K562 (cell line): ENCODE measurements at regions not wholly inside any gene's neighbourhood (a gene's known extent, or its start where the extent isn't known, plus 50 kb on each side); places are given as distances from the start of the nearest gene placed in this dataset.

Experiments
- ATAC-seq: fragments of 200-7000 bp; cut with Tn5 transposase; 3 replicates; pipeline ENCODE4 v1.9.1; 2020; ENCODE audit warnings: moderate library complexity
- BruUV-seq: library from RNA; stranded (reverse); fragments of 400-500 nt; replicated peaks from 2 replicates; lab custom pipeline; 2021; lab: Mats Ljungman, UMichigan
- CTCF ChIA-PET: fragments of 300-600 bp; formaldehyde crosslinking; extraction: SDS; loops from one replicate; lab custom pipeline; 2021; ENCODE audit warnings: low intra/inter-chr PET ratio; lab: Yijun Ruan, JAX
- POLR2A ChIA-PET: fragments of 300-600, 350-650 bp; sonication (Branson Sonifier 250); formaldehyde crosslinking; extraction: SDS; loops from one replicate; lab custom pipeline; 2021; ENCODE audit warnings: antibody characterized with exemption, inconsistent platforms; lab: Yijun Ruan, JAX
- DNase-seq, 4 experiments: peaks; one replicate each; pipeline versions ENCODE4 v3.0.0 to v3.0.0-alpha.2; 2011 to 2018; ENCODE audit warnings: low spot score in 3 of 4, mixed read lengths in 3 of 4; ENCODE audit errors: extremely low read depth in 1 of 4
- FAIRE-seq: peaks from 2 replicates; lab custom pipeline; 2011; peaks lifted over from hg19 to GRCh38; lab: Jason Lieb, UNC
- H2AFZ ChIP-seq: 2 replicates; pipeline ENCODE4 v1.6.0; 2011; ENCODE audit warnings: low read depth, low read length, control low read depth, inconsistent platforms
- H3K27ac ChIP-seq: fragments of 200-600 bp; 3 replicates; pipeline ENCODE4 v1.8.0; 2011; ENCODE audit warnings: low read depth, mild to moderate bottlenecking, control low read depth, inconsistent platforms, low read length, moderate library complexity, mixed read lengths; ENCODE audit errors: extremely low read depth
- H3K27me3 ChIP-seq, 2 experiments: fragments of 300-600 bp in 1 of 2; 2 replicates in 1 of 2; 3 replicates in 1 of 2; pipeline versions ENCODE4 v1.6.0 to v1.8.0; 2011; ENCODE audit warnings: inconsistent platforms in 2 of 2, low read length in 2 of 2, mild to moderate bottlenecking in 1 of 2, mixed read lengths in 1 of 2, moderate library complexity in 1 of 2; ENCODE audit not compliant: control insufficient read depth in 2 of 2, insufficient read depth in 2 of 2
- H3K36me3 ChIP-seq: fragments of 300-600 bp; 3 replicates; pipeline ENCODE4 v1.8.0; 2011; ENCODE audit warnings: mild to moderate bottlenecking, low read length, inconsistent platforms; ENCODE audit not compliant: control insufficient read depth, insufficient read depth
- H3K4me1 ChIP-seq, 2 experiments: fragments of 200-600 bp in 1 of 2; replicated peaks in 1 of 2; 2 replicates in 1 of 2; 3 replicates in 1 of 2; pipeline versions ENCODE4 v1.5.1 to v1.8.0; 2011; ENCODE audit warnings: inconsistent platforms in 2 of 2, low read length in 2 of 2, mild to moderate bottlenecking in 1 of 2, mixed read lengths in 1 of 2, moderate library complexity in 1 of 2; ENCODE audit not compliant: control insufficient read depth in 2 of 2, insufficient read depth in 2 of 2
- H3K4me2 ChIP-seq: 2 replicates; pipeline ENCODE4 v1.6.1; 2011; ENCODE audit warnings: low read length, control low read depth, inconsistent platforms, mixed read lengths; ENCODE audit not compliant: insufficient read depth
- H3K4me3 ChIP-seq: fragments of 200-600 bp; sonication (generic), shearing (Covaris generic); 2 replicates; pipeline ENCODE4 v1.5.1; 2016; ENCODE audit warnings: control low read depth, inconsistent platforms
- H3K79me2 ChIP-seq: fragments of 200-600 bp; 3 replicates; pipeline ENCODE4 v1.8.0; 2011; ENCODE audit warnings: low read length, inconsistent platforms; ENCODE audit not compliant: control insufficient read depth, insufficient read depth
- H3K9ac ChIP-seq, 2 experiments: 2 replicates each; pipeline versions ENCODE4 v1.6.0 to v1.6.1; 2011; ENCODE audit warnings: low read depth in 2 of 2, low read length in 2 of 2, control low read depth in 1 of 2, inconsistent platforms in 1 of 2, mild to moderate bottlenecking in 1 of 2, mixed read lengths in 1 of 2; ENCODE audit not compliant: insufficient read depth in 1 of 2
- H3K9me1 ChIP-seq: one replicate; pipeline ENCODE4 v1.6.0; 2011; ENCODE audit warnings: inconsistent platforms, mild to moderate bottlenecking, low read length, moderate library complexity; ENCODE audit not compliant: control insufficient read depth, insufficient read depth
- H3K9me3 ChIP-seq: replicated peaks from 2 replicates; pipeline ENCODE4 v1.5.1; 2011; ENCODE audit warnings: low read depth, low read length, inconsistent platforms; ENCODE audit not compliant: control insufficient read depth, insufficient read depth
- H4K20me1 ChIP-seq: replicated peaks from 2 replicates; pipeline ENCODE4 v1.6.1; 2011; ENCODE audit warnings: low read length, inconsistent platforms, mixed read lengths; ENCODE audit not compliant: control insufficient read depth, insufficient read depth
- ARID2 ChIP-seq: fragments of 450-650 bp; IDR thresholded peaks from 2 replicates; pipeline ENCODE4 v1.6.1; 2017; ENCODE audit warnings: antibody characterized with exemption, mild to moderate bottlenecking
- CEBPG ChIP-seq, 3 experiments: fragments of 200-800 bp in 1 of 3; sonication (Bioruptor generic) in 1 of 3; sonication (generic) in 1 of 3; formaldehyde crosslinking in 1 of 3; IDR thresholded peaks in 2 of 3; conservative IDR thresholded peaks in 1 of 3; 2 replicates each; pipeline versions ENCODE4 v1.6.1 to v1.8.0; 2016 to 2022; ENCODE audit warnings: missing compliant biosample characterization in 2 of 3, missing genetic modification characterization in 2 of 3, mild to moderate bottlenecking in 1 of 3, missing genetic modification reagents in 1 of 3
- FOS ChIP-seq: IDR thresholded peaks from 3 replicates; pipeline ENCODE4 v1.6.1; 2011; ENCODE audit not compliant: insufficient read length; ENCODE audit errors: extremely low read depth
- GTF2E2 ChIP-seq: fragments of 200-800 bp; sonication (Bioruptor generic); IDR thresholded peaks from 2 replicates; pipeline ENCODE4 v1.6.1; 2016; ENCODE audit warnings: missing genetic modification characterization, missing compliant biosample characterization
- HLTF ChIP-seq: fragments of 450-650 bp; IDR thresholded peaks from 2 replicates; pipeline ENCODE4 v1.6.1; 2016
- SIN3B ChIP-seq: fragments of 450-650 bp; IDR thresholded peaks from 2 replicates; pipeline ENCODE4 v1.6.1; 2017; ENCODE audit warnings: low read depth, mild to moderate bottlenecking, moderate library complexity
- SMARCB1 ChIP-seq: IDR thresholded peaks from 2 replicates; pipeline ENCODE4 v1.6.1; 2011; ENCODE audit warnings: improper control_type of control experiment, low read depth; ENCODE audit not compliant: insufficient read length
- SPI1 ChIP-seq: IDR thresholded peaks from 2 replicates; pipeline ENCODE4 v1.6.1; 2011; ENCODE audit warnings: low read depth, low read length, control low read depth, borderline replicate concordance
- TAF7 ChIP-seq: fragments of 450-650 bp; IDR thresholded peaks from 2 replicates; pipeline ENCODE4 v1.6.1; 2016; ENCODE audit warnings: missing genetic modification characterization, missing compliant biosample characterization
- ZNF174 ChIP-seq: fragments of 250-450 bp; sonication (Bioruptor Pico); IDR thresholded peaks from 2 replicates; pipeline ENCODE4 v1.4.0; 2020; ENCODE audit warnings: mild to moderate bottlenecking
- ZNF354B ChIP-seq: fragments of 250-450 bp; sonication (Bioruptor Pico); IDR thresholded peaks from 2 replicates; pipeline ENCODE4 v1.4.0; 2020
- WGBS: fragments of 100-300 bp; shearing (Covaris generic); methylation state at CpG from one replicate; pipeline ENCODE4 v1.1.6; 2016; ENCODE audit warnings: low coverage, mixed read lengths; ENCODE audit not compliant: insufficient coverage; ENCODE audit errors: missing lambda C conversion rate; 5-methylcytosine and 5-hydroxymethylcytosine counted together
- in situ Hi-C: fragments of 300-500 bp; cut with MboI; formaldehyde crosslinking; loops from 4 replicates; pipeline ENCODE4 v1.15.0; 2018; ENCODE audit warnings: inconsistent platforms, mixed read lengths
- intact Hi-C: fragments of 100-400 bp; cut with micrococcal nuclease; formaldehyde crosslinking; loops from 2 replicates; pipeline ENCODE4 v1.14.2; 2022

DNA sequence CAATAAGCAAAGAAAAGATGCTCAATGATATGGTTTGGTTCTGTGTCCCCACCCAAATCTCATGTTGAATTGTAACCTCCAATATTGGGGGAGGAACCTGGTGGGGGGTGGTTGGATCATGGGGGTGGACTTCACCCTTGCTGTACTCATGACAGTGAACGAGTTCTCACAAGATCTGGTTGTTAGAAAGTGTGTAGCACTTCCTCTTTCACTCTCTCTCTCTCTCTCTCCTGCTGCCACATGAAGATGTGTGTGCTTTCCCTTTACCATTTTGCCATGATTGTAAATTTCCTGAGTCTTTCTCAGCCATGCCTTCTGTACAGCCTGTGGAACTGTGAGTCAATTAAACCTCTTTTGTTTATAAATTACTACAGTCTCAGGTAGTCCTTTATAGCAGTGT lies 248.4 kb downstream of the HHIPL2 start:
- no peak for FAIRE-seq
- H3K4me1 ChIP-seq = no peaks in the 10 kb centered on the region
- POLR2A ChIA-PET = no interaction called here
- in situ Hi-C loops = no loop called here
- CTCF ChIA-PET = no interaction called here
- no peak overlapping the region for H2AFZ ChIP-seq
- H3K9me3 ChIP-seq = no peaks in the 10 kb centered on the region
- H3K4me2 ChIP-seq = no peak overlapping the region
- TF ChIP-seq FOS (no peak), SPI1 (0 out of 2 replicates have a peak, but pooled peaks have one; percentile 23)
- no TSS peak for BruUV-seq
- ATAC-seq = no peak
- no peak for DNase-seq
- H3K9ac ChIP-seq = no peak overlapping the region
- H4K20me1 ChIP-seq = no peaks in the 10 kb centered on the region
- intact Hi-C loops = no loop called here
- no peaks in the 10 kb centered on the region for H3K36me3 ChIP-seq
- no peaks in the 10 kb centered on the region for H3K27me3 ChIP-seq
- no peak overlapping the region for H3K27ac ChIP-seq
- no peak overlapping the region for H3K4me3 ChIP-seq
- no peaks in the 10 kb centered on the region for H3K79me2 ChIP-seq
- 0% methylated on average over 1 of the region's 1 CpG for WGBS
- no peaks in the 10 kb centered on the region for H3K9me1 ChIP-seq

DNA sequence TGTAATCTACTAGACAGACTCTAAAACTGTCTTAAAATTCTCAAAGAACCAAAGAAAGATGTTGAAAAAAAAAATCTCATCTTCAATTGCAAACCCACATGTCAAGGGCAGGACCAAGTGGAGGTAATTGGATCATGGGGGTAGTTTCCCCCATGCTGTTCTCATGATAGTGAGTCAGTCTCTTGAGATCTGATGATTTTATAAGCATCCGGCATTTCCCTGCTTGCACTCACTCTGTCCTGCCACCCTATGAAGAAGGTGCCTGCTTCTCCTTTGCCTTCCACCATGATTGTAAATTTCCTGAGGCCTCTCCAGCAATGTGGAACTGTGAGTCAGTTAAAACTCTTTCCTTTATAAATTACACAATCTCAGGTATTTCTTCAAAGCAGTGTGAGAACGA lies 257.0 kb downstream of the HHIPL2 start:
- no peak overlapping the region for H3K4me3 ChIP-seq
- no peaks in the 10 kb centered on the region for H3K79me2 ChIP-seq
- ChIA-PET CTCF (no interaction called here), POLR2A (no interaction called here)
- DNase-seq (no peak), ATAC-seq (no peak), FAIRE-seq (no peak)
- BruUV-seq = no TSS peak
- no peak overlapping the region for H3K9ac ChIP-seq
- no peak overlapping the region for H3K27ac ChIP-seq
- no peaks in the 10 kb centered on the region for H3K9me3 ChIP-seq
- no peaks in the 10 kb centered on the region for H4K20me1 ChIP-seq
- no peaks in the 10 kb centered on the region for H3K9me1 ChIP-seq
- in situ Hi-C loops (no loop called here), intact Hi-C loops (no loop called here)
- no peak overlapping the region for H3K4me2 ChIP-seq
- no peaks in the 10 kb centered on the region for H3K27me3 ChIP-seq
- no peak for TF ChIP-seq CEBPG (CRISPR knock-in tag; IDR thresholded peaks at IDR 0.05)
- TF ChIP-seq CEBPG (tag; conservative IDR thresholded peaks at IDR 0.05 in 1 of 2, IDR thresholded peaks at IDR 0.05 in 1 of 2) = no peak
- TF ChIP-seq TAF7 (tag) = no peak
- no peak for TF ChIP-seq ZNF174 (CRISPR knock-in tag)
- TF ChIP-seq ARID2 = no peak
- TF ChIP-seq SIN3B = no peak
- no peak for TF ChIP-seq SMARCB1
- TF ChIP-seq HLTF = no peak
- TF ChIP-seq GTF2E2 (tag) = no peak
- no peak for TF ChIP-seq ZNF354B (CRISPR knock-in tag)
- WGBS = 8% methylated on average over 2 of the region's 2 CpGs
- H3K4me1 ChIP-seq = no peaks in the 10 kb centered on the region
- H3K36me3 ChIP-seq = no peaks in the 10 kb centered on the region
- H2AFZ ChIP-seq = no peak overlapping the region
